ENCODE measurements at regions not wholly inside any gene's neighbourhood (a gene's known extent, or its start where the extent isn't known, plus 50 kb on each side); places are given as distances from the start of the nearest gene placed in this dataset.

DNA sequence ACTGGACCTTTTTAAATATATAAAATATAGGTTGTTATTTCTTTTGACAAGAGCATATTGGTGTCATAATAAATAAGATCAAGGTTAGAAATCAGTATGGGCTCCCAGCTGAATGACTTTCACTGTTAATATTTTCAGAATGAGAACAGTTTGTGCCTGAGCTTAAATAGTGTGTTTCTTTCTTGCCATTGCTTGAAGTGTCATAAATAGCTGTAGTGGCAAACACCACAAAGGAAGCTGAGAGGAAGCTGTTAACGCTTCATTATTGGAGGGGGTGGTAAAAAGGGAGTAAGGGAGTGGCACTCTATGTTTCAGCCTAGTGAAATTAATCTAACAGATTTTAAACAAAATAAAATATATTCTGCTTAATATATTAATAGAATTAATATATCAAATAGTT, 1089.8 kb upstream of the NCAM2 start:
- H3K9me3 Mint-ChIP-seq, result no peaks in the 10 kb centered on the region
- ATAC-seq, result no peak
- intact Hi-C loops (cut with micrococcal nuclease), result no loop called here
- H3K27me3 Mint-ChIP-seq, result no peaks in the 10 kb centered on the region
- DNase-seq, result no peak
- ChIA-PET POLR2A (no interaction called here), CTCF (no interaction called here)
- TF ChIP-seq, protein P1, sequence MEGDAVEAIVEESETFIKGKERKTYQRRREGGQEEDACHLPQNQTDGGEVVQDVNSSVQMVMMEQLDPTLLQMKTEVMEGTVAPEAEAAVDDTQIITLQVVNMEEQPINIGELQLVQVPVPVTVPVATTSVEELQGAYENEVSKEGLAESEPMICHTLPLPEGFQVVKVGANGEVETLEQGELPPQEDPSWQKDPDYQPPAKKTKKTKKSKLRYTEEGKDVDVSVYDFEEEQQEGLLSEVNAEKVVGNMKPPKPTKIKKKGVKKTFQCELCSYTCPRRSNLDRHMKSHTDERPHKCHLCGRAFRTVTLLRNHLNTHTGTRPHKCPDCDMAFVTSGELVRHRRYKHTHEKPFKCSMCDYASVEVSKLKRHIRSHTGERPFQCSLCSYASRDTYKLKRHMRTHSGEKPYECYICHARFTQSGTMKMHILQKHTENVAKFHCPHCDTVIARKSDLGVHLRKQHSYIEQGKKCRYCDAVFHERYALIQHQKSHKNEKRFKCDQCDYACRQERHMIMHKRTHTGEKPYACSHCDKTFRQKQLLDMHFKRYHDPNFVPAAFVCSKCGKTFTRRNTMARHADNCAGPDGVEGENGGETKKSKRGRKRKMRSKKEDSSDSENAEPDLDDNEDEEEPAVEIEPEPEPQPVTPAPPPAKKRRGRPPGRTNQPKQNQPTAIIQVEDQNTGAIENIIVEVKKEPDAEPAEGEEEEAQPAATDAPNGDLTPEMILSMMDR (IDR thresholded peaks at IDR 0.05), result no peak
- no peak overlapping the region for H3K27ac Mint-ChIP-seq
- no peaks in the 10 kb centered on the region for H3K4me1 Mint-ChIP-seq (ENCODE audit: low read depth)
- no peaks in the 10 kb centered on the region for H3K36me3 Mint-ChIP-seq (ENCODE audit: low read depth)
- H3K4me3 Mint-ChIP-seq, result no peak overlapping the region

DNA sequence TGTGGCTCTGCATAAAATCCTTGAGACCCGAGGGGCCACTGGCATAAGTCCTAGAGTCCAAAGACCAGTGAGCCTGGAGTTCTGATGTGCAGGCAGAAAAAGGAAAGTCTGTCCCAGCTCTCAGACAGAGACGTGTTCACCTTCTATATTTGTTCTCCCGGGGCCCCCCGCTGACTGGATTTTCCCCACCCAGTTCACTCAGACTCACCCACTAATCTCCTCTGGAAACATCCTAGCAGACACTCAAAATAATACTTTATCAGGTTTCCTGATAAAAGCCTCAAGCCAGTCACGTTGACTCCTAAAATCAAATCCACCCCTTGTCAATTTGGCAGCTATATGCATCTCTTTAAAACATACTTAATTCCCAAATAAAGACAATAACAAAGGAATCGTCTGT, 1084.2 kb upstream of the NCAM2 start:
- Mint-ChIP-seq H3K27ac (no peak overlapping the region), H3K4me1 (ENCODE audit: low read depth) (no peaks in the 10 kb centered on the region), H3K9me3 (peaks cover 1% of the 10 kb centered on the region), H3K27me3 (no peaks in the 10 kb centered on the region), H3K4me3 (no peak overlapping the region), H3K36me3 (ENCODE audit: low read depth) (no peaks in the 10 kb centered on the region)
- ATAC-seq, result no peak
- TF ChIP-seq, protein P1 (IDR thresholded peaks at IDR 0.05), result no peak
- DNase-seq, result no peak
- intact Hi-C loops (cut with micrococcal nuclease), result no loop called here
- CTCF ChIA-PET, result no interaction called here
- POLR2A ChIA-PET, result no interaction called here

DNA sequence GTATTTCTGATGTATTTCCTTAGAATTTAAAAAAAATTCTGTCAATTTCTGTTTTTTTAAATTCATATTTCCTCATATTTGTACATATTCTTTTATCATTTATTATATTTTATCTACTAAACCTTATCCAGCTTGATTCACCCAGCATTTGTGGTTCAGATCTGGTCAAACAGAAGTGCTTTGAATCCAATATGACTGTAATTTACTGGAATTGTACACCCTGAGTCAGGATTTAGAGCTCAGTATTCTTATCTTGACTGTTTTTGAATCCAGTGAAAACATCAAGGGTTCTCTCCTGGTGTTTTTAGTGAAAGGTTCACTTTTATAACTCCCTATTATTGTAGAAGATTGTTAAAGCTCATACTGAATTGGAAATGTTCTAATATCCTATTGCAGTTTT, 1077.0 kb upstream of the NCAM2 start:
- Mint-ChIP-seq H3K4me3 (no peak overlapping the region), H3K27ac (no peak overlapping the region), H3K36me3 (ENCODE audit: low read depth) (no peaks in the 10 kb centered on the region), H3K4me1 (ENCODE audit: low read depth) (no peaks in the 10 kb centered on the region), H3K9me3 (peaks cover 4% of the 10 kb centered on the region), H3K27me3 (no peaks in the 10 kb centered on the region)
- TF ChIP-seq, protein P1 (IDR thresholded peaks at IDR 0.05), result no peak
- intact Hi-C loops (cut with micrococcal nuclease), result no loop called here
- ChIA-PET POLR2A (no interaction called here), CTCF (no interaction called here)
- no peak for ATAC-seq
- DNase-seq, result no peak

DNA sequence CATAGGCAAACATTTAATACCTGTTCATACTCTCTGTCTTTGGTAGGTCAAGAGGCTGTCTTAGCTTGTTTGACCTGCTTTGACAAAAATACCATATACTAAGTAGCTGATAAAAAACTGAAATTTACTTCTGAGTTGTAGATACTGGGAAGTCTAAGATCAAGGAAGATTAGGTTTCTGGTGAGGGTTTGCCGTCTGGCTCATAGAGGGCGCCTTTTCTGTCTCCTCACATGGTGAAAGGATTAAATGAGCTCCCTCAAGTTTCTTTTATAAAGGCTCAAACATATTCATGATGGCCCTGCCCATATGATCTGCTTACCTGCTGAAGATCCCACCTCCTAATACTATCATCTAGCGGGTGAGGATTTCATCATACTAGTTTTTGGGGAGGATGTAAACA, 1076.1 kb upstream of the NCAM2 start:
- POLR2A ChIA-PET, result no interaction called here

DNA sequence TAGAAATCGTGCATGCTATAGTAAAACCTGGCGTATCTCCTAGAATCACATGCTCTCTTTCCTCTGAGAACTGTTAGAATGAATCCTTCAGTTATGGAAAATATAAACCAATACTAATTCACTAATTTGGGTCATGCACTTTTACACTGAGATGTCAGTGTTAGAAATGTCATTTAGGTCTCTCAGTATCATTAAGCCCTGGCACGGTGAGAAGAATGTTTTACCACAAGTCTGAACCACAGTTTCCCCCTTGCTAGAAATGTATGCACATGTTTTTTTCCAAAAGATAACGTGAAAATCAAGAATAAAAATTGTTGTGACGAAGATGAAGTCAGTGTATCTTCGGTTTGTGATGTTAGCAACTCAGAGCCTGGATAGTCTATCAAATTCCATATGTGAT, 1062.7 kb upstream of the NCAM2 start:
- H3K27me3 Mint-ChIP-seq, result no peaks in the 10 kb centered on the region
- no peaks in the 10 kb centered on the region for H3K36me3 Mint-ChIP-seq (ENCODE audit: low read depth)
- H3K9me3 Mint-ChIP-seq, result peaks cover 10% of the 10 kb centered on the region
- H3K4me3 Mint-ChIP-seq, result no peak overlapping the region
- H3K4me1 Mint-ChIP-seq (ENCODE audit: low read depth), result no peaks in the 10 kb centered on the region
- no peak overlapping the region for H3K27ac Mint-ChIP-seq
- CTCF ChIA-PET, result no interaction called here
- POLR2A ChIA-PET, result no interaction called here
- ATAC-seq, result no peak
- intact Hi-C loops (cut with micrococcal nuclease), result no loop called here
- no peak for DNase-seq
- TF ChIP-seq, protein P1 (IDR thresholded peaks at IDR 0.05), result no peak

More for the DNA sequence above, 1076.1 kb upstream of the NCAM2 start:
- Mint-ChIP-seq H3K4me1 (ENCODE audit: low read depth) (no peaks in the 10 kb centered on the region), H3K4me3 (no peak overlapping the region), H3K36me3 (ENCODE audit: low read depth) (no peaks in the 10 kb centered on the region), H3K27ac (no peak overlapping the region), H3K27me3 (no peaks in the 10 kb centered on the region), H3K9me3 (peaks cover 4% of the 10 kb centered on the region)
- ATAC-seq (no peak), DNase-seq (no peak)
- intact Hi-C loops (cut with micrococcal nuclease), result no loop called here
- TF ChIP-seq, protein P1 (IDR thresholded peaks at IDR 0.05), result no peak
- CTCF ChIA-PET, result no interaction called here
